CD4-positive, alpha-beta T cell (primary cell): ENCODE measurements at regions not wholly inside any gene's neighbourhood (a gene's known extent, or its start where the extent isn't known, plus 50 kb on each side); places are given as distances from the start of the nearest gene placed in this dataset.

ENCODE experiments used
- ATAC-seq: fragments of 200-7000 bp; cut with Tn5 transposase; one replicate; pipeline ENCODE4 v1.10.0; 2022; ENCODE audit warnings: mild to moderate bottlenecking; ENCODE audit not compliant: poor library complexity
- CTCF ChIA-PET: fragments of 350-600 bp; sonication (Branson Sonifier 250); formaldehyde crosslinking; loops from one replicate; lab custom pipeline; 2021; ENCODE audit warnings: antibody characterized with exemption, inconsistent platforms; lab: Charles Lee
- POLR2A ChIA-PET: fragments of 350-600 bp; sonication (Branson Sonifier 250); formaldehyde crosslinking; loops from one replicate; lab custom pipeline; 2021; ENCODE audit warnings: antibody characterized with exemption, inconsistent platforms; lab: Charles Lee
- DNase-seq, 14 experiments: peaks; one replicate each; pipeline ENCODE4 v3.0.0-alpha.2; 2013 to 2020; ENCODE audit warnings: mixed read lengths in 2 of 14
- H3K27ac ChIP-seq, 2 donors: one replicate each; pipeline versions ENCODE4 v1.5.1 to v1.7.0; 2013; ENCODE audit warnings: low read length in 2 of 2, low read depth in 1 of 2, mild to moderate bottlenecking in 1 of 2
- H3K27me3 ChIP-seq, 2 experiments: 1 replicate in 1 of 2; 2 replicates in 1 of 2; pipeline versions ENCODE4 v1.6.1 to v1.7.0; 2013; ENCODE audit warnings: low read length in 2 of 2, control low read depth in 1 of 2, mild to moderate bottlenecking in 1 of 2, moderate library complexity in 1 of 2; ENCODE audit not compliant: insufficient read depth in 2 of 2, control insufficient read depth in 1 of 2
- H3K36me3 ChIP-seq: one replicate; pipeline ENCODE4 v1.6.1; 2013; ENCODE audit warnings: low read length, control low read depth; ENCODE audit not compliant: insufficient read depth
- H3K4me1 ChIP-seq: one replicate; pipeline ENCODE4 v1.6.1; 2013; ENCODE audit warnings: low read length, control low read depth; ENCODE audit not compliant: insufficient read depth
- H3K4me3 ChIP-seq: one replicate; pipeline ENCODE4 v1.5.1; 2013; ENCODE audit warnings: mild to moderate bottlenecking, low read length, moderate library complexity
- H3K9me3 ChIP-seq, 2 experiments: 1 replicate in 1 of 2; 2 replicates in 1 of 2; pipeline versions ENCODE4 v1.6.1 to v1.7.0; 2013; ENCODE audit warnings: low read length in 2 of 2, mild to moderate bottlenecking in 2 of 2, control low read depth in 1 of 2, moderate library complexity in 1 of 2; ENCODE audit not compliant: control insufficient read depth in 1 of 2, insufficient read depth in 1 of 2
- H3K27ac Mint-ChIP-seq: one replicate; pipeline ENCODE4 v1.8.0; 2020; ENCODE audit warnings: mixed read lengths
- H3K27me3 Mint-ChIP-seq: one replicate; pipeline ENCODE4 v1.8.0; 2021; ENCODE audit warnings: mixed read lengths
- H3K36me3 Mint-ChIP-seq: one replicate; pipeline ENCODE4 v1.8.0; 2021; ENCODE audit warnings: low read depth, mixed read lengths
- H3K4me1 Mint-ChIP-seq: one replicate; pipeline ENCODE4 v1.8.0; 2021; ENCODE audit warnings: low read depth, mixed read lengths
- H3K4me3 Mint-ChIP-seq: one replicate; pipeline ENCODE4 v1.8.0; 2020; ENCODE audit warnings: mild to moderate bottlenecking, mixed read lengths
- H3K9me3 Mint-ChIP-seq: one replicate; pipeline ENCODE4 v1.8.0; 2020; ENCODE audit warnings: mixed read lengths
- CTCF ChIP-seq: fragments of 200-600 bp; IDR thresholded peaks from one replicate; pipeline ENCODE4 v1.8.0; 2022; ENCODE audit warnings: antibody characterized with exemption, mild to moderate bottlenecking
- intact Hi-C, 2 experiments: fragments of 100-400 bp; cut with DNase I in 1 of 2; cut with micrococcal nuclease in 1 of 2; formaldehyde crosslinking; loops; one replicate each; pipeline versions ENCODE4 v1.15.1 to v1.9.0; 2023 to 2025; cut with DNase I, micrococcal nuclease

- CTCF ChIA-PET, result no interaction called here
Measured at GRCh38 chr3:34319881-34320280, 521.5 kb downstream of the PDCD6IP start.

DNA sequence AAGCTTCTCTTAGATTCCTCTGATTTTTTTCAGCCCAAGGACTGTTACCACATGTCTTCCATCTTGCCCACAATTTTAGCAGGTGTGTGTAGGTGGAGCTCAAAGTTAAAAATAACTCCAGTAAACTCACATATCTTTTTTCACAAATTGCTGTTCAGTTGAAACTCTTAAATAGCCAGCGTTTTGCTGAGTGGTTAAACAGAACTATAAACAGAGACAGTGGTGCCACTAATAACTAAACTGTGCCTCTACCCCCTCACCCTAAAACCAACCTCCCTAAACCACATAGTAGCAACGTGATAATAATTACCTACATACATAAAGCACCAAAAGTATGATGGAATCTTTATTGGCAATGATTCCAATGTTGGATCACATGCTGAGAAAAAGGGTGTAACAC is 525.1 kb downstream of the PDCD6IP start:
- ChIA-PET POLR2A (no interaction called here), CTCF (interaction anchor here (1.0 kb wide), 1 partner anchor 15 kb away, joined by 3 read pairs; no protein-coding TSS in a partner anchor)
- DNase-seq (no peak), ATAC-seq (no peak)
- no peak overlapping the region for H3K27ac Mint-ChIP-seq
- no peaks in the 10 kb centered on the region for H3K4me1 Mint-ChIP-seq
- H3K4me3 ChIP-seq, result no peak overlapping the region
- no peak for TF ChIP-seq CTCF
- H3K9me3 ChIP-seq, result peaks cover 0 to 4% of the 10 kb centered on the region in 2 experiments
- no peaks in the 10 kb centered on the region for H3K4me1 ChIP-seq
- intact Hi-C loops, result no loop called here
- H3K36me3 Mint-ChIP-seq, result no peaks in the 10 kb centered on the region
- H3K27me3 Mint-ChIP-seq, result no peaks in the 10 kb centered on the region
- no peaks in the 10 kb centered on the region for H3K27me3 ChIP-seq
- no peaks in the 10 kb centered on the region for H3K9me3 Mint-ChIP-seq
- H3K27ac ChIP-seq, result no peak overlapping the region
- no peak overlapping the region for H3K4me3 Mint-ChIP-seq
- no peaks in the 10 kb centered on the region for H3K36me3 ChIP-seq

More at GRCh38 chr3:34319881-34320280, 521.5 kb downstream of the PDCD6IP start:
- no peaks in the 10 kb centered on the region for H3K36me3 Mint-ChIP-seq
- no peak overlapping the region for H3K27ac ChIP-seq
- H3K9me3 Mint-ChIP-seq, result no peaks in the 10 kb centered on the region
- no peaks in the 10 kb centered on the region for H3K27me3 ChIP-seq
- H3K27me3 Mint-ChIP-seq, result no peaks in the 10 kb centered on the region
- no peaks in the 10 kb centered on the region for H3K4me1 Mint-ChIP-seq
- TF ChIP-seq CTCF, result no peak
- no peaks in the 10 kb centered on the region for H3K4me1 ChIP-seq
- peaks cover 0 to 4% of the 10 kb centered on the region in 2 experiments for H3K9me3 ChIP-seq
- no peak for DNase-seq
- H3K4me3 ChIP-seq, result no peak overlapping the region
- no peak for ATAC-seq
- intact Hi-C loops, result no loop called here
- H3K27ac Mint-ChIP-seq, result no peak overlapping the region
- no peak overlapping the region for H3K4me3 Mint-ChIP-seq
- H3K36me3 ChIP-seq, result no peaks in the 10 kb centered on the region
- POLR2A ChIA-PET, result no interaction called here

DNA sequence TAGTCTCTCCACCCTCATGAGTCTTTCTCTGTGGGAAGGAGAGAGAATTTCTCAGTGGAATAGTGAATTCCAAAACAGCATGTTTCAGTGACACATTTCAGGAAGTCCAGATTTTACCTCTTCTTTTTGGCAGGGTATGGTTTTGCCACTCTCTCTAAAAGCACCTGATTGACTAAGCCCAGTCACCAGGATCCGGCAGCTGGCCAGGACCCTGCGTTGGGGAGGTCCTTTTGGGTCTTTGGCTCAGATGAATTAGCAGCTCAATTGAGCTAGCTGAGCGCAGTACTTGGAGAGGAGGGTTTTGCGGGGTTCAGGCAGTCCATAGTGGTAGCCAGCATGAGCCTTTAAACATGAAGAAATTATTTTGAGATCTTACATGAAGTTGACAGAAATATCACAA is 548.2 kb downstream of the PDCD6IP start:
- Mint-ChIP-seq H3K27ac (no peak overlapping the region), H3K4me1 (no peaks in the 10 kb centered on the region), H3K36me3 (no peaks in the 10 kb centered on the region), H3K27me3 (peaks cover 7% of the 10 kb centered on the region), H3K9me3 (no peaks in the 10 kb centered on the region), H3K4me3 (no peak overlapping the region)
- no peak overlapping the region for H3K4me3 ChIP-seq
- intact Hi-C loops, result no loop called here
- no peak for ATAC-seq
- H3K4me1 ChIP-seq, result no peaks in the 10 kb centered on the region
- DNase-seq, result no peak
- H3K27me3 ChIP-seq, result no peaks in the 10 kb centered on the region
- POLR2A ChIA-PET, result no interaction called here
- CTCF ChIA-PET, result no interaction called here
- H3K36me3 ChIP-seq, result no peaks in the 10 kb centered on the region
- no peak overlapping the region for H3K27ac ChIP-seq
- no peak for TF ChIP-seq CTCF
- no peaks in the 10 kb centered on the region for H3K9me3 ChIP-seq
